WTC11 (cell line): ENCODE measurements at regions not wholly inside any gene's neighbourhood (a gene's known extent, or its start where the extent isn't known, plus 50 kb on each side); places are given as distances from the start of the nearest gene placed in this dataset.

Experiments
- ATAC-seq: fragments of 200-7000 bp; cut with Tn5 transposase; 2 replicates; pipeline ENCODE4 v1.10.0; 2021; ENCODE audit warnings: mild to moderate bottlenecking, moderate library complexity
- CTCF ChIA-PET: fragments of 300-600 bp; sonication (Branson Sonifier 250); formaldehyde crosslinking; loops from one replicate; lab custom pipeline; 2021; ENCODE audit warnings: antibody characterized with exemption; lab: Charles Lee
- POLR2A ChIA-PET: fragments of 350-600 bp; sonication (Branson Sonifier 250); formaldehyde crosslinking; loops from one replicate; lab custom pipeline; 2021; ENCODE audit warnings: antibody characterized with exemption; lab: Charles Lee
- DNase-seq: peaks from one replicate; pipeline ENCODE4 v3.0.0; 2021; ENCODE audit warnings: low spot score
- H3K27ac Mint-ChIP-seq: 2 replicates; pipeline ENCODE4 v1.8.0; 2021; ENCODE audit warnings: mixed read lengths
- H3K27me3 Mint-ChIP-seq: 2 replicates; pipeline ENCODE4 v1.8.0; 2021; ENCODE audit warnings: low read depth, mild to moderate bottlenecking, moderate library complexity, mixed read lengths
- H3K36me3 Mint-ChIP-seq: 2 replicates; pipeline ENCODE4 v1.8.0; 2021; ENCODE audit warnings: mixed read lengths
- H3K4me1 Mint-ChIP-seq: 2 replicates; pipeline ENCODE4 v1.8.0; 2022; ENCODE audit warnings: mixed read lengths
- H3K4me3 Mint-ChIP-seq: 2 replicates; pipeline ENCODE4 v1.8.0; 2021; ENCODE audit warnings: mild to moderate bottlenecking, moderate library complexity, mixed read lengths
- H3K9me3 Mint-ChIP-seq: 2 replicates; pipeline ENCODE4 v1.8.0; 2021; ENCODE audit warnings: mixed read lengths
- CREM ChIP-seq: sonication (generic); formaldehyde crosslinking; IDR thresholded peaks from 2 replicates; pipeline ENCODE4 v1.8.1; 2022; ENCODE audit warnings: mild to moderate bottlenecking, missing genetic modification reagents, moderate library complexity
- ELF4 ChIP-seq: sonication (generic); formaldehyde crosslinking; IDR thresholded peaks from 2 replicates; pipeline ENCODE4 v1.8.1; 2022; ENCODE audit warnings: low read depth, mild to moderate bottlenecking, moderate library complexity, missing genetic modification reagents
- EMX1 ChIP-seq: fragments of 250-450 bp; sonication (Bioruptor Pico); IDR thresholded peaks from 2 replicates; pipeline ENCODE4 v1.8.0; 2021; ENCODE audit warnings: mild to moderate bottlenecking
- GRHL2 ChIP-seq: fragments of 250-450 bp; sonication (Bioruptor Pico); IDR thresholded peaks from 2 replicates; pipeline ENCODE4 v1.8.0; 2022; ENCODE audit warnings: mild to moderate bottlenecking, moderate library complexity; ENCODE audit not compliant: insufficient replicate concordance, severe bottlenecking
- HMGA2 ChIP-seq: fragments of 250-450 bp; sonication (Bioruptor Pico); IDR thresholded peaks from 2 replicates; pipeline ENCODE4 v1.4.0; 2021; ENCODE audit warnings: mild to moderate bottlenecking, moderate library complexity
- NR1H2 ChIP-seq: sonication (generic); formaldehyde crosslinking; IDR thresholded peaks from 2 replicates; pipeline ENCODE4 v1.9.0; 2021; ENCODE audit warnings: mild to moderate bottlenecking, moderate library complexity, missing genetic modification reagents
- NR3C1 ChIP-seq: sonication (generic); formaldehyde crosslinking; conservative IDR thresholded peaks from 2 replicates; pipeline ENCODE4 v1.8.1; 2023; ENCODE audit warnings: low read depth, mild to moderate bottlenecking, missing genetic modification reagents
- OVOL2 ChIP-seq: fragments of 250-450 bp; sonication (Bioruptor Pico); IDR thresholded peaks from 2 replicates; pipeline ENCODE4 v1.9.0; 2021; ENCODE audit warnings: mild to moderate bottlenecking, borderline replicate concordance
- RORB ChIP-seq: fragments of 250-450 bp; sonication (Bioruptor Pico); IDR thresholded peaks from 2 replicates; pipeline ENCODE4 v1.9.0; 2021; ENCODE audit warnings: mild to moderate bottlenecking
- SMAD3 ChIP-seq: sonication (generic); formaldehyde crosslinking; IDR thresholded peaks from 2 replicates; pipeline ENCODE4 v1.8.0; 2022; ENCODE audit warnings: missing genetic modification reagents, mild to moderate bottlenecking, borderline replicate concordance
- SMAD4 ChIP-seq: sonication (generic); formaldehyde crosslinking; IDR thresholded peaks from 2 replicates; pipeline ENCODE4 v1.8.0; 2022; ENCODE audit warnings: mild to moderate bottlenecking, missing genetic modification reagents
- SP1 ChIP-seq: sonication (generic); formaldehyde crosslinking; conservative IDR thresholded peaks from 2 replicates; pipeline ENCODE4 v1.8.1; 2022; ENCODE audit warnings: missing genetic modification reagents
- ZNF121 ChIP-seq: sonication (generic); formaldehyde crosslinking; IDR thresholded peaks from 2 replicates; pipeline ENCODE4 v1.8.0; 2023; ENCODE audit warnings: missing genetic modification reagents
- ZNF138 ChIP-seq: sonication (generic); formaldehyde crosslinking; conservative IDR thresholded peaks from 2 replicates; pipeline ENCODE4 v1.8.1; 2022; ENCODE audit warnings: mild to moderate bottlenecking, moderate library complexity, missing genetic modification reagents
- ZNF263 ChIP-seq: sonication (generic); formaldehyde crosslinking; IDR thresholded peaks from 2 replicates; pipeline ENCODE4 v1.8.1; 2022; ENCODE audit warnings: low read depth, mild to moderate bottlenecking, moderate library complexity, missing genetic modification reagents
- ZNF416 ChIP-seq: fragments of 250-450 bp; sonication (Bioruptor Pico); IDR thresholded peaks from 2 replicates; pipeline ENCODE4 v1.9.0; 2021; ENCODE audit warnings: mild to moderate bottlenecking, inconsistent platforms
- ZNF423 ChIP-seq: fragments of 250-450 bp; sonication (Bioruptor Pico); IDR thresholded peaks from 2 replicates; pipeline ENCODE4 v2.1.2; 2022; ENCODE audit warnings: mild to moderate bottlenecking, moderate library complexity
- ZNF671 ChIP-seq: fragments of 250-450 bp; sonication (Bioruptor Pico); IDR thresholded peaks from 2 replicates; pipeline ENCODE4 v1.8.0; 2021; ENCODE audit warnings: mild to moderate bottlenecking
- TF ChIP-seq, protein P1 (sequence below): fragments of 250-450 bp; sonication (Bioruptor Pico); IDR thresholded peaks from 2 replicates; pipeline ENCODE4 v2.1.2; 2022; ENCODE audit warnings: mild to moderate bottlenecking, moderate library complexity
- TF ChIP-seq, protein P2 (sequence below): fragments of 250-450 bp; sonication (Bioruptor Pico); IDR thresholded peaks from 2 replicates; pipeline ENCODE4 v1.8.0; 2021; ENCODE audit warnings: mild to moderate bottlenecking
- TF ChIP-seq, protein P3 (sequence below): sonication (generic); formaldehyde crosslinking; IDR thresholded peaks from 2 replicates; pipeline ENCODE4 v1.8.1; 2022; ENCODE audit warnings: mild to moderate bottlenecking, missing genetic modification reagents, moderate library complexity, borderline replicate concordance
- TF ChIP-seq, protein P4 (sequence below): fragments of 250-450 bp; sonication (Bioruptor Pico); IDR thresholded peaks from 2 replicates; pipeline ENCODE4 v1.9.0; 2021; ENCODE audit warnings: mild to moderate bottlenecking
- TF ChIP-seq, protein P5 (sequence below): sonication (generic); formaldehyde crosslinking; IDR thresholded peaks from 2 replicates; pipeline ENCODE4 v1.8.0; 2022; ENCODE audit warnings: mild to moderate bottlenecking, missing genetic modification reagents
- TF ChIP-seq, protein P6 (sequence below): sonication (generic); formaldehyde crosslinking; IDR thresholded peaks from 2 replicates; pipeline ENCODE4 v1.8.1; 2022; ENCODE audit warnings: low read depth, missing genetic modification reagents, borderline replicate concordance

DNA sequence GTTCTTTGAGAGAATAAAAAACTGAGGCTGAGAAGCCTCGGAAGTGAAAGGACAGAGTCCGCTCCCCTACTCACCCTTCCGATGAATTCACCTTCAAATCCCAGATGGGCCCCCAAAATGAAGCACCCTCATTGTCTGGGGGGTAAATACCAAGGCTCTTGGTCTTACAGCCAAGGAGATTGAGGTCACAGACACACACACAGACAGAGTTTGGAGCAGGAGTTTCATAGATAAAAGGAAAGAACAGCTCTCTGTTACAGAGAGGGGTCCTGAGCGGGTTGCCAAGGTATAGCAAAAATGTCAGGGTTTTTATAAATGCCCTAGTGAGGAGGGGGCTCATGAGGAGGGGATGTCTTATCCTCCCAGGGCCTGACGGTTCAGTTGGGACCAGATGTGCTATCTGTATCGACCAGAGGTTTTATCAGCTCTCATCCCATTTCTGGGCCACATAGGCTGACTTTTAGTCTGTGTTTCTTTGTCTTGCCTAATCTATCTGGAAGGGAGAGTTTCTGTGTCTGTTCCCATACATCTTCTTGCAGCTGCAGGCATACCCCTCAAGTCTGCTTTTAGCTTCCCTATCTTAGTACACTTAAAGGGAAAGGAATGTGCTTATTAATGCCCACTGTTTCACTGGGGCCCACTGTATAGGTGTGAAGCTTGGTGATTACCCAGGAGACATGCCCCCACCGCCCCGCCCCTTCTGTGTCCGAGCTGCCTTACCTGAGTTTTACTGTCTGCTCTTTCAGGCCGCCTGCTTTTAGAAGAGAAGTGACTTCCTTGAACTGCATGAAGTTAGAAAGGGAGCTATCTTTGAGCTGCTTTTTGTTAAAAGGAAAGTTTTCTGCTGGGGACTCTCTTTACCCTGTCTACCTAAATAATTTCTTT is 66.8 kb upstream of the ATP11B start (continued):
- TF ChIP-seq, protein P1, sequence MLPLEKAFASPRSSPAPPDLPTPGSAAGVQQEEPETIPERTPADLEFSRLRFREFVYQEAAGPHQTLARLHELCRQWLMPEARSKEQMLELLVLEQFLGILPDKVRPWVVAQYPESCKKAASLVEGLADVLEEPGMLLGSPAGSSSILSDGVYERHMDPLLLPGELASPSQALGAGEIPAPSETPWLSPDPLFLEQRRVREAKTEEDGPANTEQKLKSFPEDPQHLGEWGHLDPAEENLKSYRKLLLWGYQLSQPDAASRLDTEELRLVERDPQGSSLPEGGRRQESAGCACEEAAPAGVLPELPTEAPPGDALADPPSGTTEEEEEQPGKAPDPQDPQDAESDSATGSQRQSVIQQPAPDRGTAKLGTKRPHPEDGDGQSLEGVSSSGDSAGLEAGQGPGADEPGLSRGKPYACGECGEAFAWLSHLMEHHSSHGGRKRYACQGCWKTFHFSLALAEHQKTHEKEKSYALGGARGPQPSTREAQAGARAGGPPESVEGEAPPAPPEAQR (CRISPR knock-in tag): no peak

DNA sequence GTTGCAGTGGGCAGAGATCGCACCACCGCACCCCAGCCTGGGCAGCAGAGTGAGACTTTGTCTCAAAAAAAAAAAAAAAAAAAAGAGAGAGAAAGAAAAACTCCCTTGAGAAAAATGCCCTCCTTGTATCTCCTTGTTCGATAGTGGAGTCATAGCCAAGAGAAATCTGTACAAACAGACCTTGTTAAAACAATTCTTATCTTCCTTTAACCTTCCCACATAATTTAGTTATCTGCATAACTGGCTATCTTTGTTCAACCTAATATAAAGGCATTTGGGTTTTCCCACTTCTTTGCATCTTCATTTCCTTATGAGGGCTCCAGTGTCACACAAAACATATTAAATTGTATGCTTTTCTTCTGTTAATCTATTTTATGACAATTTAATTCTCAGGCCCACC is 65.1 kb upstream of the ATP11B start:
- POLR2A ChIA-PET: no interaction called here
- H3K4me1 Mint-ChIP-seq: peaks cover 14% of the 10 kb centered on the region
- ATAC-seq (no peak), DNase-seq (no peak)
- H3K4me3 Mint-ChIP-seq: no peak overlapping the region
- no peak overlapping the region for H3K27ac Mint-ChIP-seq
- no peaks in the 10 kb centered on the region for H3K27me3 Mint-ChIP-seq
- TF ChIP-seq, protein P2, sequence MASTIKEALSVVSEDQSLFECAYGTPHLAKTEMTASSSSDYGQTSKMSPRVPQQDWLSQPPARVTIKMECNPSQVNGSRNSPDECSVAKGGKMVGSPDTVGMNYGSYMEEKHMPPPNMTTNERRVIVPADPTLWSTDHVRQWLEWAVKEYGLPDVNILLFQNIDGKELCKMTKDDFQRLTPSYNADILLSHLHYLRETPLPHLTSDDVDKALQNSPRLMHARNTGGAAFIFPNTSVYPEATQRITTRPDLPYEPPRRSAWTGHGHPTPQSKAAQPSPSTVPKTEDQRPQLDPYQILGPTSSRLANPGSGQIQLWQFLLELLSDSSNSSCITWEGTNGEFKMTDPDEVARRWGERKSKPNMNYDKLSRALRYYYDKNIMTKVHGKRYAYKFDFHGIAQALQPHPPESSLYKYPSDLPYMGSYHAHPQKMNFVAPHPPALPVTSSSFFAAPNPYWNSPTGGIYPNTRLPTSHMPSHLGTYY (CRISPR knock-in tag): no peak
- TF ChIP-seq ZNF423: no peak
- TF ChIP-seq NR1H2: no peak
- no peak for TF ChIP-seq ZNF263 (CRISPR knock-in tag)
- no peak for TF ChIP-seq SMAD4 (CRISPR knock-in tag)
- TF ChIP-seq RORB (CRISPR knock-in tag): no peak
- TF ChIP-seq ZNF138: no peak
- no peak for TF ChIP-seq ZNF121 (CRISPR knock-in tag)
- no peak for TF ChIP-seq ZNF671
- TF ChIP-seq ZNF416 (CRISPR knock-in tag): no peak
- no peak for TF ChIP-seq SP1
- CTCF ChIA-PET: interaction anchor here (0.7 kb wide), 1 partner anchor 1026 kb away, joined by 3 read pairs; no protein-coding TSS in a partner anchor
- peaks cover 3% of the 10 kb centered on the region; the same call in 1 of the 2 replicates for H3K9me3 Mint-ChIP-seq
- H3K36me3 Mint-ChIP-seq: no peaks in the 10 kb centered on the region

DNA sequence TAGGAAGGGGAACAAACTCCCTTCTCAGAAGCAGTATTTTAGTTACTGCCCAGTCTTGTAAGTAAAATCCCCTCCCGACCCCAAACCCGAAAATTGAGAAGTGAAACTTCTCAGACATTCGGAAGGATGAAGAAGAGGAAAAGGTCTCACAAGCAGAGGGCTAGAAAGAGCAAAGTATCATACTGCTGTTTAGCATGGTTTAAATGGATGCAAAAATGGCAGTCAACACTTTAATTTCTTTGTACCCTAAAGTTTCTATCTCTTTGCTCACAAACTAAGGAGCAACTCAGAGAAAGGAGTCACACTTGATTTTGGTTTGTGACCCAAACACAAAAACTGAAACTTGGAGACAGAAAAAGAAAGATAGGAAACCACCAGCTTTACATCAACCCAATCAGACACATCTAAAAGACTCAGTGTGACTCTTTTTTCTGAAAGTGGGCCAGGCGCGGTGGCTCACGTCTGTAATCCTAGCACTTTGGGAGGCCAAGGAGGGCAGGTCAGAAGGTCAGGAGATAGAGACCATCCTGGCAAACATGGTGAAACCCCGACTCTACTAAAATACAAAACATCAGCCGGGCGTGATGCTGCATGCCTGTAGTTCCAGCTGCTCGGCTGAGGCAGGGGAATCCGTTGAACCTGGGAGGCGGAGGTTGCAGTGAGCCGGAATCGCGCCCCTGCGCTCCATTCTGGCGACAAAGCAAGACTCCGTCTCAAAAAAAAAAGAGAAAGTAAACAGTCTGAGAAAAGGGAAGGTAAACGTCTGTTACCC is 63.2 kb upstream of the ATP11B start:
- Mint-ChIP-seq H3K4me3 (no peak overlapping the region), H3K9me3 (peaks cover 3% of the 10 kb centered on the region; the same call in 1 of the 2 replicates), H3K27me3 (no peaks in the 10 kb centered on the region), H3K4me1 (peaks cover 12% of the 10 kb centered on the region), H3K27ac (no peak overlapping the region), H3K36me3 (no peaks in the 10 kb centered on the region)
- TF ChIP-seq CREM (CRISPR knock-in tag) (no peak), HMGA2 (no peak), SMAD4 (CRISPR knock-in tag) (no peak), OVOL2 (no peak), ELF4 (CRISPR knock-in tag) (no peak), EMX1 (CRISPR knock-in tag) (no peak), ZNF263 (CRISPR knock-in tag) (no peak), SMAD3 (no peak), GRHL2 (no peak), ZNF423 (no peak), NR3C1 (CRISPR knock-in tag) (no peak)
- TF ChIP-seq, protein P3, sequence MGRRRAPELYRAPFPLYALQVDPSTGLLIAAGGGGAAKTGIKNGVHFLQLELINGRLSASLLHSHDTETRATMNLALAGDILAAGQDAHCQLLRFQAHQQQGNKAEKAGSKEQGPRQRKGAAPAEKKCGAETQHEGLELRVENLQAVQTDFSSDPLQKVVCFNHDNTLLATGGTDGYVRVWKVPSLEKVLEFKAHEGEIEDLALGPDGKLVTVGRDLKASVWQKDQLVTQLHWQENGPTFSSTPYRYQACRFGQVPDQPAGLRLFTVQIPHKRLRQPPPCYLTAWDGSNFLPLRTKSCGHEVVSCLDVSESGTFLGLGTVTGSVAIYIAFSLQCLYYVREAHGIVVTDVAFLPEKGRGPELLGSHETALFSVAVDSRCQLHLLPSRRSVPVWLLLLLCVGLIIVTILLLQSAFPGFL (CRISPR knock-in tag): no peak
- TF ChIP-seq, protein P4, sequence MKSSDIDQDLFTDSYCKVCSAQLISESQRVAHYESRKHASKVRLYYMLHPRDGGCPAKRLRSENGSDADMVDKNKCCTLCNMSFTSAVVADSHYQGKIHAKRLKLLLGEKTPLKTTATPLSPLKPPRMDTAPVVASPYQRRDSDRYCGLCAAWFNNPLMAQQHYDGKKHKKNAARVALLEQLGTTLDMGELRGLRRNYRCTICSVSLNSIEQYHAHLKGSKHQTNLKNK: no peak
- TF ChIP-seq, protein P5, sequence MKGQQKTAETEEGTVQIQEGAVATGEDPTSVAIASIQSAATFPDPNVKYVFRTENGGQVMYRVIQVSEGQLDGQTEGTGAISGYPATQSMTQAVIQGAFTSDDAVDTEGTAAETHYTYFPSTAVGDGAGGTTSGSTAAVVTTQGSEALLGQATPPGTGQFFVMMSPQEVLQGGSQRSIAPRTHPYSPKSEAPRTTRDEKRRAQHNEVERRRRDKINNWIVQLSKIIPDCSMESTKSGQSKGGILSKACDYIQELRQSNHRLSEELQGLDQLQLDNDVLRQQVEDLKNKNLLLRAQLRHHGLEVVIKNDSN (CRISPR knock-in tag): no peak
- TF ChIP-seq, protein P6, sequence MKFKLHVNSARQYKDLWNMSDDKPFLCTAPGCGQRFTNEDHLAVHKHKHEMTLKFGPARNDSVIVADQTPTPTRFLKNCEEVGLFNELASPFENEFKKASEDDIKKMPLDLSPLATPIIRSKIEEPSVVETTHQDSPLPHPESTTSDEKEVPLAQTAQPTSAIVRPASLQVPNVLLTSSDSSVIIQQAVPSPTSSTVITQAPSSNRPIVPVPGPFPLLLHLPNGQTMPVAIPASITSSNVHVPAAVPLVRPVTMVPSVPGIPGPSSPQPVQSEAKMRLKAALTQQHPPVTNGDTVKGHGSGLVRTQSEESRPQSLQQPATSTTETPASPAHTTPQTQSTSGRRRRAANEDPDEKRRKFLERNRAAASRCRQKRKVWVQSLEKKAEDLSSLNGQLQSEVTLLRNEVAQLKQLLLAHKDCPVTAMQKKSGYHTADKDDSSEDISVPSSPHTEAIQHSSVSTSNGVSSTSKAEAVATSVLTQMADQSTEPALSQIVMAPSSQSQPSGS: no peak
- DNase-seq (no peak), ATAC-seq (no peak)
- ChIA-PET POLR2A (no interaction called here), CTCF (no interaction called here)
